GM18511 (cell line): ENCODE measurements at regions not wholly inside any gene's neighbourhood (a gene's known extent, or its start where the extent isn't known, plus 50 kb on each side); places are given as distances from the start of the nearest gene placed in this dataset.
"Not testable (repeated sequence)": the region's sequence is repeated elsewhere in the genome, so short reads cannot be mapped to it uniquely, and the experiment has no call there.

Source experiments
- ATAC-seq: cut with Tn5 transposase; IDR thresholded peaks from one replicate; pipeline ENCODE4 v1.9.1; 2021; ENCODE audit warnings: mild to moderate bottlenecking, moderate library complexity; ENCODE audit not compliant: unreplicated experiment

GRCh38 chr6:65996096-65996495 is 289.1 kb upstream of the EYS start:
- ATAC-seq: no peak

- ATAC-seq: no peak
Observed at GRCh38 chr6:65989676-65990075, 282.6 kb upstream of the EYS start.

GRCh38 chr6:65988006-65988405 is 281.0 kb upstream of the EYS start:
- ATAC-seq: no peak

- no peak for ATAC-seq
Observed at GRCh38 chr6:65984089-65984488, 277.1 kb upstream of the EYS start.

GRCh38 chr6:65979120-65979519 is 272.1 kb upstream of the EYS start:
- ATAC-seq: no peak

- not testable (repeated sequence) for ATAC-seq
Observed at GRCh38 chr6:65971252-65971651, 264.2 kb upstream of the EYS start.

- ATAC-seq: no peak
Observed at GRCh38 chr6:65964261-65964660, 257.2 kb upstream of the EYS start.

GRCh38 chr6:65955034-65955433 is 248.0 kb upstream of the EYS start:
- ATAC-seq: no peak

- no peak for ATAC-seq
Observed at GRCh38 chr6:65948062-65948461, 241.0 kb upstream of the EYS start.

GRCh38 chr6:65943548-65943947 is 236.5 kb upstream of the EYS start:
- no peak for ATAC-seq

GRCh38 chr6:65943051-65943450 is 236.0 kb upstream of the EYS start:
- ATAC-seq: no peak

GRCh38 chr6:65938000-65938399 is 231.0 kb upstream of the EYS start:
- no peak for ATAC-seq

- ATAC-seq: no peak
Observed at GRCh38 chr6:65935412-65935811, 228.4 kb upstream of the EYS start.

GRCh38 chr6:65933390-65933789 is 226.4 kb upstream of the EYS start:
- ATAC-seq: no peak

- no peak for ATAC-seq
Observed at GRCh38 chr6:65927141-65927540, 220.1 kb upstream of the EYS start.

GRCh38 chr6:65924411-65924810 is 217.4 kb upstream of the EYS start:
- no peak for ATAC-seq

- ATAC-seq: no peak
Observed at GRCh38 chr6:65922049-65922448, 215.0 kb upstream of the EYS start.

- ATAC-seq: no peak
Observed at GRCh38 chr6:65908065-65908464, 201.0 kb upstream of the EYS start.

- no peak for ATAC-seq
Observed at GRCh38 chr6:65903992-65904391, 197.0 kb upstream of the EYS start.

- no peak for ATAC-seq
Observed at GRCh38 chr6:65900928-65901327, 193.9 kb upstream of the EYS start.

- no peak for ATAC-seq
Observed at GRCh38 chr6:65896140-65896539, 189.1 kb upstream of the EYS start.

GRCh38 chr6:65876668-65877067 is 169.6 kb upstream of the EYS start:
- ATAC-seq: no peak

- no peak for ATAC-seq
Observed at GRCh38 chr6:65852369-65852852, 145.4 kb upstream of the EYS start.

GRCh38 chr6:65830151-65830550 is 123.1 kb upstream of the EYS start:
- ATAC-seq: no peak
